IMR-90 (cell line): ENCODE measurements at regions not wholly inside any gene's neighbourhood (a gene's known extent, or its start where the extent isn't known, plus 50 kb on each side); places are given as distances from the start of the nearest gene placed in this dataset.

Experiments used
- CHD1 ChIP-seq: IDR thresholded peaks from 2 replicates; pipeline ENCODE4 v1.6.1; 2012; ENCODE audit warnings: low read depth, low read length, improper control_type of control experiment
- CTCF ChIP-seq: conservative IDR thresholded peaks from 2 replicates; pipeline ENCODE4 v1.5.1; 2012; ENCODE audit warnings: mild to moderate bottlenecking, low read depth, low read length, improper control_type of control experiment
- POLR2A ChIP-seq: IDR thresholded peaks from 2 replicates; pipeline ENCODE4 v1.6.1; 2012; ENCODE audit warnings: mild to moderate bottlenecking, low read depth, low read length
- RAD21 ChIP-seq: IDR thresholded peaks from 2 replicates; pipeline ENCODE4 v1.6.1; 2012; ENCODE audit warnings: low read length, improper control_type of control experiment

DNA sequence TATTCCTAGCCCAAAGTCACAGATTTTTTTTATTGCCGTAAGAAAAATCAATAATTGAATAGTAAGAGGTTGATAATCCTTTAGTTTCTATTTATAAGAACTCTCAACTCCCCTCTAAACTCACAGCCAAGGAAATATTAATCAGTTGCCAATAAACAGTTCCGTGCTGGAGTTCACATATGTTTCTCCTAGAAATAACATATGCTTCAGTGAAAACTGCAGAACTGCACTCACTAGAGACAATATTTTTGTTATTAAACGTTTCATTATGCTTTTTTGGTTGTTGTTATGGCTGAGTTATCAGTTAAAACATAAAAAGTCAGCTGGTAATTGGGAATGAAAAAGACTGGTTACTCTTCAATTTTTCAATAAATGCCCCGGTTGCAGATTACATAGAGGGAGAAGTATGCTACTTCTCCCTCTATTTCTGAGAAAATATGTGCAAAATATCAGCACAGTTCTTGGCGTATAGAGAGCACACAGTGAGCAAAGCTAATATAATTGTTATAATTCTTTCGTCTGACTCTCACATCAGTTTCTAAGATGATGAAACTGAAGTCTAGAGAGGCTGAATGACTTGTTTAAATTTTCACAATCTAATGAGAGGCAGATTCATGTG, 781.2 kb upstream of the GRM7 start:
- no peak for TF ChIP-seq CHD1
- TF ChIP-seq RAD21: no peak
- no peak for TF ChIP-seq POLR2A
- TF ChIP-seq CTCF: no peak
